CD4-positive, alpha-beta T cell treated with Interleukin-4 for 1 hour (primary cell): ENCODE measurements at regions not wholly inside any gene's neighbourhood (a gene's known extent, or its start where the extent isn't known, plus 50 kb on each side); places are given as distances from the start of the nearest gene placed in this dataset.

Source experiments
- DNase-seq, 2 donors: peaks; one replicate each; pipeline ENCODE4 v3.0.0-alpha.2; 2020 to 2022

DNA sequence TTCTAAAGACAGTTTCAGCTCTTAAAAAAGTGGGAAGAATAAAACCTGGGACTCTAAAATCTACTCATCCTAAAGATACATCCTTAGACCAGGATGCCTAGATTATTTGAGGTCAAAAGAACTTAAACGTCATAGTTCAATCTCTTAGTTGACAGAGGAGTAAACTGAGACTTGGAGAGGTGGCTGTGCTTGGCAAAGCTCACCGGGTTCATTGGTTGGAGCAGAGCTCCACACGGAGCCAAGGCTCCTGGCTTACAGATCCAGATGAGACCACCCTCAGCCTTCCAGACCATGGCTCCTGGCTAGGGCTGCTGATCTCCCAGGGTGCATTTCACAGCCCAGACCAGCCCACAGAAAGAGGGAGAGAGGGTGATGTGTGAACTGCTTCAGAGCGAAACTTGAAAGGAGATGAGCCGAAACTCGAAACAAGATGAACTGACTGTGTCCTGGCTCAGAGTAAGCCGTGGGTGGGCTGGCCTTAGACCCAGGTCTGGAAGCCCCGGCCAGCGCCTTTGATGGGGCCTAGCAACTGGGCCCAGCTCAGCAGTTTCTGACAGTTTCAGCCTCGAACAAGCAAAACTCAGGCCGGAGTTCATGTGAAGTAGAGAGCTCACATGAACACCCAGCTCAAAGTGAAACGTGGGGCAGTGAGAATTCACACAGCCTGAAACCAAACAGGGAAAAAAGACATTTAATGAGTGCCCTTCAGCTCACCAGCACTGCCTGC is 1044.8 kb downstream of the BCL11B start:
- peak in 1 of 2 donors; percentile 42 for DNase-seq

DNA sequence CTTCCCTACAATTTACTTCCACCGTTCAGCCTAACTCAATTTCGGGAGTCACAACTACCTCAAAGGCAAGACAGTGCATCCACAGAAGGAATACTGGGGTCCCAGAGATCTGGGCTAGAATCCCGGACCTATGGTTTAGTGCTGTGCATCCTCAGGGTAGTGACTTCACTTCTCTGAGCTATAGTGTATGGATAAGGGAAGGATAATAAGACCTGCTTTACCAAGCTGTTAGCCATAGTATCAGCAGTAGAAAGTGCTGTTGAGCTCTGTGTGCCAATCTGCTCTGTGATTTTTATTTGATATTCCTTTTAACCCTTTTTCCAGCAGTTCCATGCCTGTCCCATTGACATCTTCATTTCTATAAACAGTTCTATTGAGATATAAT is 1044.3 kb downstream of the BCL11B start:
- no peak for DNase-seq

DNA sequence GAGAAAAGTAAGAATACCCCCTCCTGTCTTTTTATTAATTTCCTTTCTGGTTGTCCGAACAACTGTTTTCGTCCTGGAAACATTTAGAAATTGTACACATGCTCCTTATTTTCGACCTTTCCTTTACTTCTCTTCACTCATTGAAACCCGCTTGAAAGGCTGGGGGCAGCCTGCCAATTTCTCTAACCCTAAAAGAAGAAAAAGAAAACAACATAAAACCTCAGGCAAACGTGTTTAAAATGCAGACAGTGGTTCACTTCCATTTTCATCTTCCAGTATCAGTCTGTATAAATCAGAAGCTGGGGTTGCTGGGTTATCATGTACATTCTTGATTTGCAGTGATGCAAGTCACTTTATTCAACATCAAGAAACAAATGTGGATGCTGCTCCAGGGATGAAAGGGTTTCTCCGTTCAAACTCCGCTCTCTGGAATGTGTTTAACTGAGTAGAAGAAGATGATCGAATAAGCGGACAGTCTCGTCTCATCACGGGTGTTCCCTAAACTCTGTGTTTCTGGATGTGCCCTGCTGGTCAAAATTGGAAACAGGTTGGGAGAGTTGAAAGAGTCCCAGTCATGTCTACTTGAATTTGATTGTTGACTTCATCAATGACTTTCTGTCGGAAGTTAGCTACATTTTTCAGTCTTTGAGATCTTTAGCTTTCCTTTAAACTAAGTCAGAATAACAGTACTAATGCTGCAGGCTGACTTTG is 1042.2 kb downstream of the BCL11B start:
- peak in 1 of 2 donors; percentile 19 for DNase-seq

DNA sequence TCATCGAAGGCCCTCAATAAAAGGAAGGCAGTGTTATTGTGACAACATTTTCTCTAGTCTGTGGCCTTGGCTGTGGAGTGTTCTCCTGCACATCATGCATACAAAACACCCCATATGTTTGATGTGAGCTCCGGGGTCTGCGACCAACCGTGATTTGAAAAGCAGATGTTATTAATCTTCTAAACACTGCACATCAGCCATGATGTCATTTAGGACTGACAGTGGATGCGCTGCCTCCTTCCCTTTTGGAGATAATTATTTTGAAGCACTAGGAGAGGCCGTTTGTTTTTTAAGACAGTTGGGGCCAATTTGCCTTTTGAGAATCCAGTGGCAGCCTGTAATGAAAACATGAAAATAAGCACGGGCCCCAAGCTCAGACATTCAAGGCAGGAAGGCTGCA is 1041.6 kb downstream of the BCL11B start:
- no peak for DNase-seq

DNA sequence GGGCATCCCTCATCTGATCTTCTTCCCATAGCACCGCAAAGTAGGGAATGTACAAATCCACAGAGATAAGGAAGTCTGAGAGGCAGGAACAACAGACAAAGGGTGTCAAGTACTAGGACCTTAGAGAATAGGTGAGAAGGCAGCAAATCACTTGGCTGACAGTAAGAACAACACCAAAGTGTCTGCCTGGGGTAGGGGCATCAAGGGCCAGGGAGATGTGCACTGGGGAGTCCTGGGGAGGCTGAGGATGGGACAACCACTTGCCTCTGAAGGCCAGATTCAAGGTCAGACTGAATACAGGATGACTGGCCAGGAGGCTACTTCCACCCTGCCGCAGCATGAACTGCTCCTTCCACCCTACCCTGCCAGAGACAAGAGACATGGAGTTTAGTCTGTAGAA is 1040.8 kb downstream of the BCL11B start:
- no peak for DNase-seq

DNA sequence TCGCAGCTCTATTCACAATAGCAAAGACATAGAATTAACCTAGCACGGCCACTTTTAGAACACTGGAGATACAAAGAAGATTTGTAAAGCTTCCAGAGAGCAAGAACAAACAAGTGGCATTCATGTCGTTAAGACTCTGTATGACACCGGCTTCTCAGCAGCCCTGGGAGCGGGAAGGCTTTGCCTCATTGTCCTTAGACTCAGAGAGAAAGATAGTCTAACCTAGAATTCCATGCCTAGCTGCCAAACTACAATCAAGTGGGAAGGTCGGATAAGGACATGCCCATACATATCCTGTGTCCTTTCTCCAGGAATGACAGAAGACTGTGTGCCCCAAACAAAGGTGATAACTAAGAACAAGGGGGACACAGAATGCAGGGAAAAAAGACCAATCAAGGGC is 1038.3 kb downstream of the BCL11B start:
- DNase-seq = no peak

DNA sequence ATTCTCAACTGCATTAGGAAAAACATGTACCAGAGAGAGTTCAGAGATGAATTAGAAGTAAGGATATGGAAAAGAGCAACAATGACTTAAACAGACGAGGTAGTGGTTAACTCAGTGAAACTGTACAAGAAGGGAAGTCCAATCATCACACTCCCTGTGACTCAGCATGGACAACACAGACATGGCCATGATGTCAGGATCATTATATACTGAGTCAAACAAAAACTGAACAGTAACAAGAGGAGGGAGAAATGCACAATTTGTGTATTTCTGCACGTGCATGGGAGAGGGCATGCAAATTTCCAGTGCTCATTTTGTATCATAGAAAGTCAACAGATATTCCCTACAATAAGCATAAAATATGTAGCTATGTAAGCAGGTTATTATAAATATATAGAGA is 1037.8 kb downstream of the BCL11B start:
- no peak for DNase-seq

DNA sequence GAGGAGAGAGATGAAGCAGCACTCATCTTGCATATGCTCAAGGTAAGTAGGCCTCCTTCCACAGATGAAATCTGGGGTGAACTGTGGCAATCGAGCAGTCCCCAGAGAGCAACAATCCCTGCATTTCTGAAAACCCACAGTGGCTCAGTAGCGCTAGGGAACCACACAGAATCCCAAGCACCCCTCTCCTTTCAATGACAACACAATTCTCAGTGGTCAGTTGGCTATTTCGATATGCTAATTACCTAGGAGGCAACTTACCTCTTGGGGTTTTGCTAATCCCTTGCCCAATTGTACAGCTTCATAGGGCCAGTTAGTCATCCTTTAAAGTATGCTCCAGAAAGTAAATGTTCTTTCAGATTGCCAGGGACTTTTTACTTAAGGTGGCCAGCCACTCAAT is 1035.7 kb downstream of the BCL11B start:
- DNase-seq = no peak

DNA sequence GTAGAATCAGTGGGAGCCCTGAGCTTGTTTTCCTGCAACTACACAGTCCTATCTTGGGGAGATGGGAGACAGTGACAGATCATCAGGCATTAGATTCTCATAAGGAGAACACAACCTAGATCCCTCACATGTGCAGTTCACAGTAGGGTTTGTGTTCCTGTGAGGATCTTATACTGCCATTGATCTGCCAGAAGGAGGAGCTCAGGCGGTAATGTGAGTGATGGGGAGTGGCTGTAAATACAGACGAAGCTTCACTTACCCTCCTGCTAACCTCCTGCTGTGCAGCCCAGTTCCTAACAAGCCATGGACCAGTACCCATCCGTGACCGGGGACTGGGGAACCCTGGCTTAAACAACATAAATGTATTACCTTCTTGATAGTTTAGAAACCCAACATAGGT is 1034.1 kb downstream of the BCL11B start:
- DNase-seq = no peak

DNA sequence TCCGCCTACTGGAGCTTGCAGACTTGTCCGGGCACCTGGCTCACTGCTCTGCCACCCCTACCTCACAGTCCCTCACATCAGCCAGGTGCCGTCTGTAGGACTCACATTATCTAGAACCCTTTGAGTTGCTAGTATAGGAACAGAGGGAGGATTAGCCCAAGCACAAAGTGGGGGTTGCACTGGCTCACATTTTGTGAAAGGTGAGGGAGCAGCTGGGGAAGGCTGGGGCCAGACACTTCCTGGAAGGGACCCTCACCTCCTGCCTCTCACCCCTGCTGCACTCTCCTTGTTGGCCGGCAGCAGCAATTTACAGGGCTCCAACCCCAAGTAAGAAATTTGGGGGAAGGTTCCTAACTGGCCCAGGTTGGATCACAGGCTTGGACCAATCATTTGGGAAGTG is 1031.6 kb downstream of the BCL11B start:
- DNase-seq = no peak

DNA sequence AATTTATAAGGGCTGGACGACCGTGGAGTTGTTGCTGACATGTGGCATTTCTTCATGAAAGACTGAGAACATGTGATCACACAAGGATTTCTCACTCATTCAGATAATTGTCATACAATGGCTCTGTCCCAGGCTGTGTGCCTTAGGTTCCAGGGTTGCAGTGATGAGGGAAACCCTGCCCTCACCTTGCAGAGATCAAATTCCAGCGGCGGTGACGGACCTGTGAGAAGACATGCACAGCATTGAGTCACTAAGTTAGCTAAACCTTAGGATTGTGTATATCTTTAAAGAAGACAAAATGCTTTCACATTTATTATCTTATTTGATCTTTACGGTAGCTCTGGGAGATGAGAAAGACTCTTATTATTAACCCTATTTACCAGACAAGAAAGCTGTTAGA is 1029.1 kb downstream of the BCL11B start:
- DNase-seq = no peak

DNA sequence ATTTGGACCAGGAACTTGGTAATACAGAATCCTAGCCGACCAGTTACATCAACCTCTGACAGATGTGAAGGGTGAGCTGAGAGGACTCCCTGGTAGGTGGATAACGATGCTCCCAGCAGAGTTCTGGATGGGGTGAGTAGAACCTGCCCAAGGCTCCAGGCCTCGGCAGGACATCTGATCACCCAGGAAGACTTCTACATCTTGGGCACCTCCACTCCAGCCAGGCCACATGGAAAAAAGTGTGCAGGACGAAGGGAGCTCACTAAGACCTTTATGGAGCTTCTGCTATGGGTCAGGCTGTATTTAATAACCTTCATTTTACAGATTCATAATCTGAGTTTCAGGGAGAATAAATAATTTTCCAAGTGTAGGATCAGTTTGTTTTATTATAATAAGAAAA is 1028.7 kb downstream of the BCL11B start:
- no peak for DNase-seq

DNA sequence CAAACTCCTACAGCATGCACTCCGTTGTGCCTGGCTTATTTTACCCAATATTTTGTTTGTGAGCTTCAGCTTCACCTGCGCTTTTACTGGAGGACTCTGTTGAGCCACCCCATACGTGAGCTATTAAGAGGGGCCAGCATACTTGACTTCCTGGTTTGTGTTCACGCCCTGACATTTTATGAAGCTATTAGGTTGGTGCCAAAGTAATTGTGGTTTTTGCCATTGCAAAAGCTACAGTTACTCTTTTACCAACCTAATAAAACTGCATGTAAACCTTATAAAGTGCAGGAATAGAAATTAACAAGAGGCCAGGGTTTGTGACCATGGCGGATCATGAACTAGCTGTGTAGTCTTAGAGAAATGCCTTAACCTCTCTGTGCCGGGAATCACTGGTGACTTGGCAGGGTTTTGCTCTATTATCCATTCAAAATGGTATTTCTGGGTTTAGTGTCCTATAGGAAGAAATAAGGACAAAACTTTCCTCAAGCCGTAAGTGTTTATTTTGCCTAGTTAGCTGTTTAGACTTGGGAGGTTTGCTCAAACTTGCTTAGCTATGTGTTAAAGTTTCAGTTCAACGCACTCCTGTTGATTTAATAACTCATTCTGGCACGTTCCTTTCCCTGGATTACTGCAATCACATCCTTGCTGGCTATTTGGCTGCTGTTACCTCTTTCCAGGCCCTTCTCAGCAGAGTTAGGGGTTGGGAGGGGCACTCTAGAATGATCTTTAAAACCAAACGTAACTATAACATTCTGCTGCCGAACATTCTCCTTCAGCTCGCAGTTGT is 1027.6 kb downstream of the BCL11B start:
- DNase-seq = no peak

DNA sequence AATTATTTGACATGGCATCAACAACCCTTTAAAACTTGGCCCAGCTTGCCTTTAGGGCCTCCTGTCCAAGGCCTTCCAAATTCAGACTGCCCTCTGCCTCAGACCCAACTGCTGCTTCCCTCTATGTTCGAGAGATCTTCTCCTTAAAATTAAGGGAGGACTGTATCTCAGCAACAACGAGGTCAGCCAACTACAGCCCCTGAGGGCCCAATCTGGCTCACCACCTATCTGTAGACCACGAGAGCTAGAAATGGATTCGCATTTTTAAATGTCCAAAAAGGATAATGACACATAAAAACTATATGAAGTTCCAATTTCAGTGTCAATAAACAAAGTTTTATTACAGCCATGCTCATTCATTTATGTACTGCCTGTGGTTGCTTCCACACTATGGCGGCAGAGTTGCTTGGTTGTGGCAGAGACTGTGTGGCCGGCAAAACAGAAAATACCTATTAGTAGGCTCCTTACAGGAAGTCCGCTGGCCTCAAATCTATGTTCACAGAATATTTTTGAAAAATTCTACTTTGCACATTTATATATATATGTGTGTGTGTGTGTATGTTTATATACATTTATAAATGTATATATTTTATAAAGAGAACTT is 1026.9 kb downstream of the BCL11B start:
- DNase-seq = no peak

DNA sequence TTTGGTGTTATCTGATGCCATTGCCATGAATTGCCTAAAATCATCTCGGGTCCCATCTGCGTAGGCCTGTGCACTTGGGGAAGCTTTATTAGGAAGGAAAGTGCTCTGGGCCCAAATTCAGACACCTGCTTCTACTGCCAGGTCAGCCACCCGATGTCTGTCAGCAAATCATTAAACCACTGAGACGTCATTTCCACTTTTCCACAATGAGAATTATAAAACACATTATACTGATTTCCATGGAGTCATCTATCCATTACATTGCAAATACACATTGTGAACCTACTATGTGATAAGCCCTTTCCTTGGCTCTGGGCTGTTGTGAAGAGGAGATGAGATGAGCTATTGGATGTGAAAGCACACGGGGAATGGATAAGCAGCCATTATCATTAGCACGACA is 1022.9 kb downstream of the BCL11B start:
- DNase-seq = no peak

DNA sequence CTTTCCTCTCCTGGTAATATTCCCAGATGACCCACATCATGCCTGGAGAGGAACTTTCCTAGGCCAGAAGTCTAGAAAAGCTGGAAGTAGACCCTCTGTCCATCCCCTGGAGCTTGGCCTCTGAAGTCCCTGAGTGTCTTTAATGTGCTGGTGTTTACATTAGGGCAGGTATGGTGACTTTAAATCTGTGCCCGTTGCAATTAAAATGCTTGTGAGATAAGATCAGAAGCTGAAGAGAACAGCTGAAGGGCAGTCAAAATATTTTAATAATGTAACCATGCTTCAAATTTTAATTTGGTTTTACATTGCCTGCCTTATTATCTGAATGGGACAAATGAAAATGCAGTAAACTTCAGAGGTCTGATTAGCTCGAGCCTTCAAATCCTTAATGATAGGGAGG is 1022.5 kb downstream of the BCL11B start:
- no peak for DNase-seq

DNA sequence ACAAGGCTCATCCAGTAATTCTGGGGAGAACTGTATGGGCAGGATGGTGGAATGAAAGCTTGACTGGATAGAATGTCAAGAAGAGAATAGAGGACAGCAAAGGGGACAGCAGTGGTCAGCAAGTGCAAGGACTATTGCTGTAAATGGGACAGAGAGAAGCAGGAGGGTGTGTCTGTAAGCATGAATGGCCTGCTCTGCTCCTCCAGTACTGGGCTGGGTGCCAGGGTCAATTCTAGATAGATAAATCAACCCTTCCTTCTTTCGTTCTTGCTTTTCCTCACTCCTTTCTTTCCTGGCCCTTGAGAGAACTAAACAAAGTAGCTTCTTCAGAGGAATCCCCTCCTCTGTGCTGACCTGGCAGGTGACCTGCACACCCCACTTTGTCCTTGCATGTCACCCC is 1019.2 kb downstream of the BCL11B start:
- DNase-seq = no peak

DNA sequence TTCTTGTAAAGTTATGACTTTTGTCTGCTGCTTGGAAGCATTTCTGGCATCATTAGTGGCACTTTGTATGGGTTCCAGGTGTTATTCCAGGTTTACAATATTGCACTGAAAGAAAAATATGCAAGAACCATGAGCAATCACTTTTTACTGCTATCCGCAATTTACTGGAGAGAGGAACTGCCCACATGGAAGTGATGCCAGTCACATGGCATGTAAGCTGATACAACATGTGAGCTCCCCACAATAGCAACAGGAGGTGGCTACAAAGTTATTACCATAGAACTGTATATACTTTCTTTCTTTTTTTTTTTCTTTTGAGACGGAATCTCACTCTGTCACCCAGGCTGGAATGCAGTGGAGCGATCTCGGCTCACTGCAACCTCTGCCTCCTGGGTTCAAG is 1012.1 kb downstream of the BCL11B start:
- no peak for DNase-seq

DNA sequence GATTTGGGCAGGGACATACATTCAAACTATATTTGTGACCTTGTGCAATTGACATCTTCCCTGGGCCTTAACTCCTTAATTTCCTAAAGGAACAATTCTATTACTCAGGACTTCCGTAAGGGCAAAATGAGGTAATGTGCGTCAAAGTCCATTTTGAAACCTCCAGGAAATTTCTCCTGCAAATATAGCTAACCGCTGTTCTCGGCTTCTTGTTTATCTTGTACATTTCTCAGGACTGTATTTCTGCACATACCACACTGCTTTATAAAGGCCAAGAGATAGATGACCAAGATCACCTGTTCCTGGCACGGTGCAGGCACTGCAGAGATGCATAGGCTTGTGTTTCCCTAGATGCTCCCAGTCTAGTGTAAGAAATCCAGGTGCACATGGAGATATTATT is 1009.4 kb downstream of the BCL11B start:
- DNase-seq = no peak

DNA sequence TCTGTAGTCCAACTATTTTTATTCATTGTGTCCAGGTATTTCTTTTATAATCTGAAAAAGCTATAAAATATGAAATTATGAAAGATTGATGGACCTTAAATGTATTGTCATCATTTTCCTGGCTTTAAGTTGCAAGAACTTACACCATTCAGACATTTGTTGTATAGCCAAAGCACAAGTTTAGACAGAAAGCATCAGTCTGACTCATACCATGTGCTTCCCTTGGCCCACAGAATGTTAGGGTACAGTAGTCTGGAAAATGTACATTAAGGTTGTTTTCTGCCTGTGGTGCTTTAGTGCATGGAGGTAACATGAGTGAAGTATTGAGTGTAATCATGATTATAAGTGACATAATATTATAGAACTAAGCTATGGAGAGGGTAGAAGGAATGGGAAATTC is 1002.5 kb downstream of the BCL11B start:
- no peak for DNase-seq

DNA sequence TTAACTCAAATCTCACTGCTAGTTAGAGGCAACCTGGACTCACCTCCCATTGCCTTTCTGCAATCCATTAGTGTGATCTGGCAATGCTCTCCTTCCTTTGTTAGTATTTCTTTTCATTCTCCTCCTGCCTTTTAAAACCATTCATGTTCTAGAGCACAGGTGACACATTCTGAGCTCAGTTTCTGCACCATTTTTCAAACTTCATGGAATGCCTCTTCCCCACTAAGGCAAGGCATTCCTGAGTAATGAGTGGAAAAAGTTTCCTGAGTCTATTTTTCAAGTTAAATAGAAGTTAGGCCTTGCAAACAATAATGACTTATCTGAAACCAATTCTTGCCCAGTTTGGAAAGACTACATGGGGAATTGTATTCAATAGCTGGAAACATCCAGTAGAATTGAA is 1001.8 kb downstream of the BCL11B start:
- no peak for DNase-seq

DNA sequence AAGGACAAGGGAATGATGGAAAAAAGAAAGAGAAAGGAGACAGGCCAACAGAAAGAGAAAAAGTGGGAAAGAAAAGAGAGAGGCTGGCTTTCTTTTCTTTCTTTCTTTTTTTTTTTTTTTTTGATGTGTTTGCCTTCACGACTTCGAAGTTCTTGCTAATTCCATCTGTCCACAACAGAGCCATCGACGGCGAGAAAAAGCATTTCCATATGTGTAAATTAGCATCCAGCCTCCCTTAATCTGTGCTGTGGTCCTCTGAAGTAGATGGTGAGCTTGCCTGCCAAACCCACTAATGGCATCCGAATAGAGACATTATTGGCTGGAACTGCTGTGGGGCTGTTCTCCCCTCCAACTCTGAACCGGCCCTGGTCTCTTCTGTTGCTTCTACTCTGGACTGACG is 997.4 kb downstream of the BCL11B start:
- DNase-seq = no peak

DNA sequence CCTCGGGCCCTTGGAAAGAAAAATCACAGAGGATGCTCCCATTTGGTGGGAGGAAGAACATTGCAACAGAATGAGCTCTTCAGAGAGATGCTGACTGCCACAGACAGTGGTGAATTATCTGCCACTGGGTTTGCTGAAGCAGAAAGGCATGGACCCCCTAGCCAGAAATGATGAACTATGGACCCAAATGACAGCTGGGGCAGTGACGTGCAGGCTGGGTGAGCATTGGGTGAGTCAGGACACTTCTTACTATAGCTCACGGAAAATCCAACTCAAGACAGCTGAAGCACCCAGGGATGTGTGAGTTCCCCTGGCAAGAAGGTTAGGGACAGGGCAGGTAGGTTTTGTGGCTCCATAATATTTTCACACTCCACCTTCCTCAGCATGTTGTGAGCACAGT is 993.2 kb downstream of the BCL11B start:
- DNase-seq = no peak

DNA sequence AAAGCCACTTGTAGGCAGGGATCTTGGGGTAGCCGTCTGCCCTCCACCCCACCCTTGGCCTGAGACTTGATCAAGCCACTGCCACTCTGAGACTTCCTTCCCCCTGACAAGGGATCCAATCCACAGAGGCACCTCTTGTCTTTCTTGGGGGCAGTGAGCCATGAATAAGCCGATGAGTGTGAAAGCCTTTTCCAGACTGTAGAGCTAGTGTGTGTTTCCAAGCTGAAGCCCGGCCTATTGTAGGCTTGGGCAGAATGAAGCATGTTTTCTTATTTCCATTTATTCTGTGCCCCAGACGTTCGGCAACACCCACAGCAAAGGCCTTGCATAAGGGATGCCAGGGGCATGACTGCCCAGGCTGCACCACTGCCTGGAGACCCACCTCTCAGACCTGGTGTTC is 991.6 kb downstream of the BCL11B start:
- no peak for DNase-seq
